H9 (cell line): ENCODE measurements at regions not wholly inside any gene's neighbourhood (a gene's known extent, or its start where the extent isn't known, plus 50 kb on each side); places are given as distances from the start of the nearest gene placed in this dataset.

Experiments used
- DNase-seq: peaks from one replicate; pipeline ENCODE4 v3.0.0-alpha.2; 2017
- H2AFZ ChIP-seq: one replicate; pipeline ENCODE4 v1.6.1; 2013; ENCODE audit warnings: mild to moderate bottlenecking, low read length, control low read depth, moderate library complexity
- H2AK5ac ChIP-seq: 2 replicates; pipeline ENCODE4 v1.6.1; 2013; ENCODE audit warnings: low read length, control low read depth, mixed read lengths; ENCODE audit not compliant: insufficient read length
- H2BK120ac ChIP-seq: one replicate; pipeline ENCODE4 v1.6.1; 2013; ENCODE audit warnings: low read depth, mild to moderate bottlenecking, low read length, control low read depth, inconsistent platforms; ENCODE audit not compliant: poor library complexity, severe bottlenecking
- H2BK12ac ChIP-seq: 2 replicates; pipeline ENCODE4 v1.6.1; 2013; ENCODE audit warnings: low read length, control low read depth, mixed read lengths, low read depth; ENCODE audit not compliant: insufficient read length
- H2BK15ac ChIP-seq: 2 replicates; pipeline ENCODE4 v1.6.1; 2013; ENCODE audit warnings: low read depth, low read length, control low read depth
- H2BK20ac ChIP-seq: one replicate; pipeline ENCODE4 v1.6.1; 2013; ENCODE audit warnings: low read depth, mild to moderate bottlenecking, low read length, control low read depth, inconsistent platforms; ENCODE audit not compliant: poor library complexity, severe bottlenecking
- H2BK5ac ChIP-seq: 2 replicates; pipeline ENCODE4 v1.6.1; 2013; ENCODE audit warnings: low read length, control low read depth, mixed read lengths; ENCODE audit not compliant: insufficient read length
- H3K14ac ChIP-seq: 2 replicates; pipeline ENCODE4 v1.6.1; 2013; ENCODE audit warnings: low read length, control low read depth; ENCODE audit not compliant: insufficient read depth
- H3K18ac ChIP-seq: 2 replicates; pipeline ENCODE4 v1.6.1; 2013; ENCODE audit warnings: low read depth, mild to moderate bottlenecking, mixed read lengths, low read length, control low read depth; ENCODE audit not compliant: insufficient read length
- H3K23ac ChIP-seq: 2 replicates; pipeline ENCODE4 v1.6.1; 2013; ENCODE audit warnings: low read length, control low read depth, mixed read lengths, low read depth; ENCODE audit not compliant: insufficient read length
- H3K23me2 ChIP-seq: 2 replicates; pipeline ENCODE4 v1.6.1; 2013; ENCODE audit warnings: low read depth, mild to moderate bottlenecking, mixed read lengths, low read length, control low read depth; ENCODE audit not compliant: insufficient read length, poor library complexity, severe bottlenecking
- H3K27ac ChIP-seq: 2 replicates; pipeline ENCODE4 v1.5.1; 2013; ENCODE audit warnings: low read length, control low read depth, mixed read lengths, low read depth; ENCODE audit not compliant: insufficient read length
- H3K27me3 ChIP-seq: 2 replicates; pipeline ENCODE4 v1.6.1; 2013; ENCODE audit warnings: low read length, control low read depth, inconsistent platforms; ENCODE audit not compliant: insufficient read depth
- H3K4ac ChIP-seq: 2 replicates; pipeline ENCODE4 v1.6.1; 2013; ENCODE audit warnings: low read depth, mild to moderate bottlenecking, control low read depth, inconsistent platforms, low read length, moderate library complexity
- H3K4me1 ChIP-seq: 2 replicates; pipeline ENCODE4 v1.6.1; 2013; ENCODE audit warnings: low read length, control low read depth, inconsistent platforms; ENCODE audit not compliant: insufficient read depth
- H3K4me2 ChIP-seq: 2 replicates; pipeline ENCODE4 v1.6.1; 2013; ENCODE audit warnings: low read length, control low read depth, mixed read lengths; ENCODE audit not compliant: insufficient read length, insufficient read depth
- H3K56ac ChIP-seq: 2 replicates; pipeline ENCODE4 v1.6.1; 2013; ENCODE audit warnings: low read depth, mild to moderate bottlenecking, mixed read lengths, low read length, control low read depth; ENCODE audit not compliant: insufficient read length
- H3K79me1 ChIP-seq: 2 replicates; pipeline ENCODE4 v1.6.1; 2013; ENCODE audit warnings: low read depth, mild to moderate bottlenecking, moderate library complexity, low read length, control low read depth, inconsistent platforms; ENCODE audit not compliant: insufficient read depth, poor library complexity, severe bottlenecking
- H3K79me2 ChIP-seq: 2 replicates; pipeline ENCODE4 v1.6.1; 2013; ENCODE audit warnings: low read length, control low read depth, inconsistent platforms; ENCODE audit not compliant: insufficient read depth
- H3K9ac ChIP-seq: 2 replicates; pipeline ENCODE4 v1.6.1; 2013; ENCODE audit warnings: low read length, control low read depth, mixed read lengths; ENCODE audit not compliant: insufficient read length; ENCODE audit errors: extremely low read depth
- H3K9me3 ChIP-seq: one replicate; pipeline ENCODE4 v1.6.1; 2013; ENCODE audit warnings: low read depth, low read length, inconsistent platforms; ENCODE audit not compliant: control insufficient read depth
- H3T11ph ChIP-seq: one replicate; pipeline ENCODE4 v1.6.1; 2013; ENCODE audit warnings: mild to moderate bottlenecking, low read length, control low read depth, inconsistent platforms
- H4K20me1 ChIP-seq: one replicate; pipeline ENCODE4 v1.6.1; 2013; ENCODE audit not compliant: control insufficient read depth, insufficient read length, insufficient read depth
- H4K5ac ChIP-seq: 2 replicates; pipeline ENCODE4 v1.6.1; 2013; ENCODE audit warnings: low read depth, mild to moderate bottlenecking, mixed read lengths, low read length, control low read depth; ENCODE audit not compliant: insufficient read length
- H4K8ac ChIP-seq: replicated peaks from 2 replicates; pipeline ENCODE4 v1.6.1; 2013; ENCODE audit warnings: low read length, control low read depth, mixed read lengths, low read depth; ENCODE audit not compliant: insufficient read length
- H4K91ac ChIP-seq: 2 replicates; pipeline ENCODE4 v1.6.1; 2013; ENCODE audit warnings: low read depth, mild to moderate bottlenecking, moderate library complexity, mixed read lengths, low read length, control low read depth; ENCODE audit not compliant: insufficient read length
- H3K27ac Mint-ChIP-seq, 3 experiments: 2 replicates in 2 of 3; 3 replicates in 1 of 3; pipeline ENCODE4 v1.8.0; 2020 to 2021; ENCODE audit warnings: mixed read lengths in 3 of 3, mild to moderate bottlenecking in 1 of 3, moderate library complexity in 1 of 3
- H3K27me3 Mint-ChIP-seq: 2 replicates; pipeline ENCODE4 v1.8.0; 2021; ENCODE audit warnings: low read depth, mild to moderate bottlenecking, moderate library complexity, mixed read lengths
- H3K36me3 Mint-ChIP-seq, 3 experiments: 2 replicates in 2 of 3; 3 replicates in 1 of 3; pipeline ENCODE4 v1.8.0; 2020 to 2021; ENCODE audit warnings: low read depth in 3 of 3, mixed read lengths in 3 of 3; ENCODE audit not compliant: insufficient read depth in 1 of 3
- H3K4me1 Mint-ChIP-seq, 2 experiments: 2 replicates each; pipeline ENCODE4 v1.8.0; 2020; ENCODE audit warnings: mixed read lengths in 2 of 2
- H3K4me3 Mint-ChIP-seq, 2 experiments: 2 replicates in 1 of 2; 3 replicates in 1 of 2; pipeline ENCODE4 v1.8.0; 2020 to 2021; ENCODE audit warnings: mild to moderate bottlenecking in 2 of 2, mixed read lengths in 2 of 2, moderate library complexity in 1 of 2
- H3K9me3 Mint-ChIP-seq, 2 experiments: 2 replicates in 1 of 2; 3 replicates in 1 of 2; pipeline ENCODE4 v1.8.0; 2020; ENCODE audit warnings: mild to moderate bottlenecking in 2 of 2, mixed read lengths in 2 of 2, moderate library complexity in 1 of 2
- WGBS: extraction: QIAGEN DNeasy Blood & Tissue Kit; methylation state at CpG from one replicate; pipeline ENCODE4 v1.1.7; 2013; ENCODE audit warnings: missing lambda C conversion rate, low lambda C conversion rate, mixed read lengths; ENCODE audit not compliant: insufficient read length; ENCODE audit errors: extremely low coverage; 5-methylcytosine and 5-hydroxymethylcytosine counted together
- TF ChIP-seq, protein P1 (sequence below): fragments of 200-600 bp; sonication (generic); conservative IDR thresholded peaks from 3 replicates; pipeline ENCODE4 v1.8.0; 2021; ENCODE audit warnings: antibody characterized with exemption, mild to moderate bottlenecking

DNA sequence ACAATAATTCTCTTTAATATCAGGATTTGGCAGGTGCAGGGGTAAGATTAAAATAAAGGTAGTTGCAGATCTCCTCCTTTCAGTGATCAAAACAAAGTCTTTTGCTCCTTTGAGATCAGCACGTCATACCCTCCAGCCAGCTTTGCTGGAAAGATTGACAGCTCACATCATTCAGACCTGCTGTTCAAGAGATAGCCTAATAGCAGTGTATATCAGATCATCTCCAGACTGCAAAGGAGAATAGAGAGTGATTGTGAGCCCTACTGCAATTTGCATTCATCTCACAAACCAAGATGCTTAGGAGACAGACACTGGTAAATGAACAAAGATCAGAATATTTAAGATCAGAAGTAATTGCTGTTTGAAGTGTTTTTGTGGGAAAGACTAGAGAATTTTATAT is 135.8 kb upstream of the DSEL start:
- H3K9me3 Mint-ChIP-seq, result no peaks in the 10 kb centered on the region
- no peak overlapping the region for H3K23ac ChIP-seq
- H3K4ac ChIP-seq, result no peak overlapping the region
- no peaks in the 10 kb centered on the region for H3K79me2 ChIP-seq
- H3K9ac ChIP-seq, result no peak overlapping the region
- H2BK20ac ChIP-seq, result no peak overlapping the region
- H2BK120ac ChIP-seq, result no peak overlapping the region
- WGBS, result no CpG with 5 or more reads among the region's 1 CpG
- TF ChIP-seq, protein P1, sequence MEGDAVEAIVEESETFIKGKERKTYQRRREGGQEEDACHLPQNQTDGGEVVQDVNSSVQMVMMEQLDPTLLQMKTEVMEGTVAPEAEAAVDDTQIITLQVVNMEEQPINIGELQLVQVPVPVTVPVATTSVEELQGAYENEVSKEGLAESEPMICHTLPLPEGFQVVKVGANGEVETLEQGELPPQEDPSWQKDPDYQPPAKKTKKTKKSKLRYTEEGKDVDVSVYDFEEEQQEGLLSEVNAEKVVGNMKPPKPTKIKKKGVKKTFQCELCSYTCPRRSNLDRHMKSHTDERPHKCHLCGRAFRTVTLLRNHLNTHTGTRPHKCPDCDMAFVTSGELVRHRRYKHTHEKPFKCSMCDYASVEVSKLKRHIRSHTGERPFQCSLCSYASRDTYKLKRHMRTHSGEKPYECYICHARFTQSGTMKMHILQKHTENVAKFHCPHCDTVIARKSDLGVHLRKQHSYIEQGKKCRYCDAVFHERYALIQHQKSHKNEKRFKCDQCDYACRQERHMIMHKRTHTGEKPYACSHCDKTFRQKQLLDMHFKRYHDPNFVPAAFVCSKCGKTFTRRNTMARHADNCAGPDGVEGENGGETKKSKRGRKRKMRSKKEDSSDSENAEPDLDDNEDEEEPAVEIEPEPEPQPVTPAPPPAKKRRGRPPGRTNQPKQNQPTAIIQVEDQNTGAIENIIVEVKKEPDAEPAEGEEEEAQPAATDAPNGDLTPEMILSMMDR, result no peak
- no peak overlapping the region for H3K56ac ChIP-seq
- H4K91ac ChIP-seq, result no peak overlapping the region
- no peaks in the 10 kb centered on the region for H3K23me2 ChIP-seq
- no peak overlapping the region for H3K27ac ChIP-seq
- H3K36me3 Mint-ChIP-seq, result no peaks in the 10 kb centered on the region
- no peak overlapping the region for H3K27ac Mint-ChIP-seq
- H3T11ph ChIP-seq, result no peak overlapping the region
- H2AFZ ChIP-seq, result no peak overlapping the region
- H2BK5ac ChIP-seq, result no peak overlapping the region
- DNase-seq, result no peak
- H3K4me2 ChIP-seq, result no peak overlapping the region
- H3K14ac ChIP-seq, result no peak overlapping the region
- H2AK5ac ChIP-seq, result no peak overlapping the region
- peaks cover 0 to 4% of the 10 kb centered on the region in 2 experiments; a peak in 1 of 4 replicates for H3K4me1 Mint-ChIP-seq
- H3K4me1 ChIP-seq, result peaks cover 4% of the 10 kb centered on the region; the same call in 1 of the 2 replicates
- no peak overlapping the region for H4K8ac ChIP-seq
- no peaks in the 10 kb centered on the region for H3K27me3 ChIP-seq
- no peaks in the 10 kb centered on the region for H3K79me1 ChIP-seq
- no peak overlapping the region for H3K18ac ChIP-seq
- no peaks in the 10 kb centered on the region for H3K27me3 Mint-ChIP-seq
- no peak overlapping the region for H2BK15ac ChIP-seq
- H3K9me3 ChIP-seq, result no peaks in the 10 kb centered on the region
- no peaks in the 10 kb centered on the region for H4K20me1 ChIP-seq
- no peak overlapping the region for H4K5ac ChIP-seq
- H2BK12ac ChIP-seq, result no peak overlapping the region
- H3K4me3 Mint-ChIP-seq, result no peak overlapping the region
